Smooth muscle cell of the brain vasculature (primary cell): ENCODE measurements at regions not wholly inside any gene's neighbourhood (a gene's known extent, or its start where the extent isn't known, plus 50 kb on each side); places are given as distances from the start of the nearest gene placed in this dataset.

Experiments used
- DNase-seq: peaks from one replicate; pipeline ENCODE4 v3.0.0-alpha.2; 2012; ENCODE audit warnings: low read depth, low spot score

DNA sequence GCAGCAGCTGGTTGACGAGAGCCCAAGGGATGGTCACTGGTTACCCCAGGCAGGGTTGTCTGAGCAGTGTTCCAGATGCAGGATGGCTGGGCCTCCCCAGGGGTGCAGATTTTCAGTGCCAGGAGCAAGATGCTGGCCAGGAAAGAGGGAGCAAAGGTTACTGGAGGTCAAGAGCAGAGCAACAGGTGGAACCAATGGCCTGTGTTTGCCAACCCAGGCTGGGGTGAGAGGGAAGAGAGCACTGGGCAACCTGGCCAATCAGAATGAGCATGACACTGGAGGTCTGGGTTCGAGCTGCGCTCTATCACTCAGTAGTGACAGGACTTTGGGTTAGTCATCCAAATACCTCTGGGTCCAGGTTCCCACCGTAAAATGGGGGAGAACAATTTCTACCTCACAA lies 90.6 kb upstream of the TLE3 start:
- no peak for DNase-seq

DNA sequence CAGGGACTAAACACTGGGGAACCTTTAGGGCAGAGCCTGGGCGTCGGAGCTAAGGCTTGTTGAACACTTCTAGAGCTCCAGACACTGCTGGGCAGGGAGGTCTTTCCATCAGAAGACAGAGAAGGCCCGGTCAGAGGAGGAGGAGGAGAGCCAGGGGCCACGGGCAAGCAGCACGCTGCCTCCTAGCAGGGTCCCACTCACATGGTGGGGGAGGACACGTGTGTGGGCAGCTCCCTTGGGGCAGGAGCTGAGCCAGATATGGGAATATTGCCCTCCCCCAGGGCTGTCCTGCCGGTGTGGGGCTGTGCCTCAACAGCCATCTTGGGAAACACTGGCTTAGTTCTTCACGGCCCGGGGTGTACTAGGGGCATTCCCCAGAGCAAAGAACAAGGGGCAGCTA lies 89.6 kb upstream of the TLE3 start:
- no peak for DNase-seq

DNA sequence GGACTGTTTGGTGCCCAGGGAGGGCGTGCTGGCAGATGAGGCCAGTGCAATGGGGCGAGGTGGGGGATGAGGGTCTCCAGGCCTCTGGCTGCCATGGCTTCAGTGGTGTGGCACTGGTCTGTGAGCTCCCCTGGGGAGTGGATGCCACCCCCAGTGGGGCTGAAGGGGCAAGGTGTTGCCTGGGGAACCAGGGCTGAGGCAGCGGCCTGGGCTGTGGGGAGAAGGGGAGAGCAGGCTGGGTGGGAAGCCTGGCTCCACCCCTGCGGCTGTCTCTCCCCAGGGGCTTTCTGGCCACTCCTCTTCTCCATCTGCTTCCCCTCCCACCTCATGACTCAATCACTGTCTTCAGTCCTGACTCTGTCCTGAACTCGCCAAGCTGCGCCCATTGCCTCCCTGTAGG lies 88.4 kb upstream of the TLE3 start:
- DNase-seq: no peak

DNA sequence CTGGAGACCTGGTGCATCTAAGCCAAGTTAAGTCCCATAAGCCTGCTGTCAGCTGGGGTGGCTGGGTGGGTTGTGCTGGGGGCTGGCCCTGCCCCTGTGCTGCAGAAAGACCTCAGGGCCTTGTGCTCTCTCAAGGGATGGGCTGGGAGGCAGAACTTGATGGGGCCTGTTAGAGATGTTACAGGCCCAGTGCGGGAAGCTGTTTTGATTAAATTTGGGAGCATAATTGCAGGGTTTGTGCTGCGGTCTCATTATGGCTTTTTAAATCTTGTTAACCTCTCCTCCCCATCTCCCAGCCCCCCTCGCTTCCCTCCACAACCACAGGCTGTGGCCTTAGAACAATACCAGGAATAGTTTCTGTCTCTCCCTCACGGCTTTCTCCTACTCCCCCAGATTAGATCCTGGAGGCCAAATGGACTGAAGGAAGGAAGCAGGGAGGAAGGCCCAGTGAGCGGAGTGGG lies 87.6 kb upstream of the TLE3 start:
- DNase-seq: no peak

DNA sequence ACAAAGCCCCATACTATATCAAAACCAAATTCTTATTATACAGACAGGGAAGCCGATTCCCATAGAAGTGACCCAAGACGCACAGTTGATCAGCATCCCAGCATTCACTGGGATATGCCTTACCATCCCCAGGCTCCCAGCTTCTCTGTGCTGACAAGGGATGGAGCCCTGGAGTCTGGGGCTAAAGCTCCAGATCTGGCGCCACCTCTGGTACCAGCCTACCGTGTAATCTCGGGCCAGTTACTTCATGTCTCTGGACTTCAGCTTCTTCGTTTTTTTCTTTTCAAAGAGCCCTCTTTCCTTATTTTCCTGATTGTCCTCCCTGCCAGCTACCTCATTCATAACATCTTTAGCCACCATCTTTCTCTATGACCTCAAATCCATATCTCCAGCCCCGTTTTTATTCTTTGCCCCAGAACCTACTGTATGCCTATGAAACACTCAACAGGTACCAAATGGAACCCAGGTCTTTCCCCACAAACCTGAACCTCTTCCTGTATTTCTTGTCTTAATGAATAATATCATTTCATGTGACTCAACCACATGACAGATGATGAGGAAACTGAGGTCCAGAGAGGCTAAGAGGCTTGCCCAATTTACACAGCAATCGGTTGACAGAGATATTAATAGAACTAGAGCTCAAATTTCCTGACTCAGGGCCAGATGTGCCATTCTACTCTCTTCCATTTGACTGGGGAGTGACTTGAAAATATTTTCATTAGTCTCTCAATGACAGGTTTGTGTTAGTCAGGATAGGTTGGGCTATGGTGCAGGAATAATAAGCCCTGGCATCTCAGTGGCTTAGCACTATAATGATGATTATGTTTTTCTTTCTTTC lies 85.4 kb upstream of the TLE3 start:
- DNase-seq: no peak

DNA sequence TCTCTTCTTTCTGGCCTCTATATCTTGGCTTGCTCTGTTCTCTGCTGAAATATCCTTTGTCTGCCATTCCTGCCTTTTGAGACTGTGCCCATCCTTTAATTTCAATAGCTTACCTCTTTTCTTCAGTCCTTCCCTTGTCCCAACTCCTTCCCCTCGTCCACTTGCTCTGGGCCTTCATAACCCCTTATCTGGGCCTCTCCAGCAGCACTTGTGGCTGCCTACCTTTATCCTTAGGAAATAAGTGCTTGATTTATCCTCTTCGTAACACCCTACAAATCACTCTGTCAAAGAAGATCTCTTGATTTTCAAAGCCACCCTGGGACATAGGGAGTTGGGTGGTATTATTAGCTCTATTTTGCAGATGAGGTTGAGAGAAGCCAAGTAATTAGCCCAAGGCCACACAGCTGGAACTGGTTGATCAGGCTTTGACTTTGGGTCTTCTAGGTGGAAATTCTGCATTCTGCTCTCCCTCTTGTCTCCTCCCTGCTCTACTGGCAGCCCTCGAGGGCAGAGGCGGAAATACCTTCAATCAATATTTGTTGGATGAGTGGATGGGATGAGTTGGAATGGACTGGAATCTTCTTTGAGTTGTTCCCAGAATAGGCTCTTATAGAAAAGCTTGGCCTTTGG lies 84.0 kb upstream of the TLE3 start:
- DNase-seq: no peak

DNA sequence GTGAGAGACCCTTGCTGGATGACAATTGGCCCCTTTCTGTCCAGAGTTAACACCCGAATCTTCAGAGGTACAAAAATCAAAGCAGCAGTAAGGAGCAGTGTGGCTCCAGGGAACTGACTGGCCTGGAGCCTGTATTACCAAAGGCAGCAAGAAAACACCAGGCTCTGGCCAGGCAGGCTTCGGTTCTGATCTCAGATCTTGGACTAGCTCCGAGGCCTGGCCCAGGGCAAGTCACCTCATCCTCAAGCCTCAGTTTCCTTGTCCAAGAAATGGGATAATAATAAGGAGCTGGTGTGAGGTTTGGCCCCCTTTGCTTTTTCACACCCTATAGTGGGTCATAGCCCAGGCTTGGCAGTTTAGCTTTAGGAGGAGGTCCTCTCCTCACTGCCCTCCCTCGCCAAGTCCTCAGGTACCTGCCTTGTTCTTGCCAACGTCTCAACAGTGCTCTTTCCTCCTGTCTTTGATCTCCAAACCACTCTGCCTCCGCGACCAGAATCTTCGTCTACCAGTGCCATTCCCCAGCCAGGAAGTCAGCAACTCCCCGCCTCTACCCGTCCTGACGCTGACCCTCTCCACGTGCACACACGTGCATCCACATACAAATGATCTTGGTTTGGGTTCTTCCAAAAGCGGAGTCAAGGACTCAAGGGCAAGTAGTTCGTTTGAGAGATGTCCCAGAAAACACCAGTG lies 82.6 kb upstream of the TLE3 start:
- no peak for DNase-seq

DNA sequence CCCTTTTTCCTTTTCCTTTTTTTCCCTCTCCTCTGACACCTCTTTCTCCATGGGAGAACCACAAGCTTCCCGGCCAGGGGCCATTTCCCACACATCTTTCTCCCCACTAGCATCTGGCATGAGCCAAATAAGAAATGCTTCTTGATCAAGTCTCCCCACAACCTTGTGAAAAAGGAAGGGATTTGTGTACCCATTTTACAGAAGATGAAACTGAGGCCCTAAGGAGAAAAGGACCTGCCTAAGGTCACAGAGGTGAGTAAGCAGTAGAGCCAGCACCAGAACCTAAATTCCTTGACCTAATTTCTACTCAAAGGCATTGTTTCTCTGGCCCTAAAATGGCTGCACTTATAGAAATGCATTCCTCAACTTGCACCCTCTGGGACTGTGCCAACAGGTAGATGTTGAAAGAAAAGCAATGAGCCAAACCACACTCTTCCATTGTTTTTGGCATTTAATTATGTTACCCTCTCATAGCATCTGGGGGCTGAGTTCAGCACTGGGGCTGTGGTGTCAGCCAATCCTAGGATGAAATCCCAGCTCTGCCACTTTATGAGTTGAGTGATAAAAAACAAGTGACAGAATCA lies 81.7 kb upstream of the TLE3 start:
- no peak for DNase-seq

DNA sequence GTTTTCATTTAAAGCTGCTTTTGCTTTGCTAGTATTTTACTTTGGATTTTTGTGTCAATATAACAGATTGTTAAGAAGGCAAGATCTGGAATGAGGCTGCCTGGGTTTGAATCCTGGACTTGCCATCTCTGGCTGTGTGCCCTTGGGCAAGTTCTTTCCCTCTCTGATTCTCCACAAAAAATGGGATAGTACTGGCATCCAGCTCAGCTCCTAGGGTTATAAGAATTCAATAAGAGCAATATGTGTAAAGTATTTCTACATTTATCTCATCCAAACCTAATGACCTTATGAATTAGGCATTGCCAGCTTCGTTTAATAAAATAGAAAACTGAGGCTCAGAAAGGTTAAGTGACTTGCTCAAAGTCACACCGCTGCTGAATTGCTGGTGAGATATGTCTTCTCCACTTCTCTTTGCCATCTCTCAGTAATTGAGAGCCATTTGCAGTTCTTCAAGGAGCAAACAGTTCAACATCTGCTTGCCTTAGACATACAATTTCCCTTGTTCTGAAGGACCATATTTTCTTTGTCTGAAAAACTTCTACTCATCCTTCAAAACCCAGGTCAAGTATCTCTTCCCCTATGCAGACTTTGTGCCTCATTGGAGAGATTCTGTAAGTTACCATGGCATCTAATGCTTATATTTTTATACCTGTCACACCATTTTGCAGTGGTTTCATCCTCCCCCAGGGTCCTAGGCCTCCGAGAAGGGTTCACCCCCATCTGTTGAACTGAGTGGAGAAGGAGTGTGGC lies 80.8 kb upstream of the TLE3 start:
- no peak for DNase-seq

DNA sequence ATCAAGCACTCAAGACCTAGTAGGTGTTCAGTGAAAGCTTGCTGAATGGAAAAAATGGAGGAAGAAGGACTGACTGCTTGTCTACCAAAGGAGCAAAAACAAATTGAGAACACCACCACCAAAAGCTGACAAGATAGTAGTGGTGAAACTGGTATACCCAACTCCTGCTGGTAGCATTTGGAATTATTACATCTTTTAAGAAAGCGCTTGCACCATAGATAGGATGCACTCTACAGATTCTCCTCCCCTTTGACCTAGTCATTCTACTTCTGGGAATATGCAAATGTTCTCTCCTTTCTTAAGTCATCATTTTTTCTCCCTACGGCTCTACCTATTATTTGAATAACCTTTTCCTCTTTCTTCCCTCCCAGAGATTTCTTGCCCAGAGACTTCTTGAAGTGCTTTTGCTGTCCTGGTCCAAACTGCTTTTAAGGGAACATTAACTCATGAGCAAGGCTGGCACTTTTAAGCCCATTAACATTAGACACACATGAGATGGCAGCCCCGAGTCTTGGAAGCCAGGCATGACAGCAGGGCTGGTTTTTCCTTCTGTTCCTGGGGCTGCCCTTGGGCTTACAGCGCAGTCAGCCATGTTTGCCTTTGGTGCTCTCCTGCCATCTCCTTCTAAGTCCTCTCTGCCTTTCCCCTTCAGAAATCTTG lies 75.0 kb upstream of the TLE3 start:
- DNase-seq: no peak

DNA sequence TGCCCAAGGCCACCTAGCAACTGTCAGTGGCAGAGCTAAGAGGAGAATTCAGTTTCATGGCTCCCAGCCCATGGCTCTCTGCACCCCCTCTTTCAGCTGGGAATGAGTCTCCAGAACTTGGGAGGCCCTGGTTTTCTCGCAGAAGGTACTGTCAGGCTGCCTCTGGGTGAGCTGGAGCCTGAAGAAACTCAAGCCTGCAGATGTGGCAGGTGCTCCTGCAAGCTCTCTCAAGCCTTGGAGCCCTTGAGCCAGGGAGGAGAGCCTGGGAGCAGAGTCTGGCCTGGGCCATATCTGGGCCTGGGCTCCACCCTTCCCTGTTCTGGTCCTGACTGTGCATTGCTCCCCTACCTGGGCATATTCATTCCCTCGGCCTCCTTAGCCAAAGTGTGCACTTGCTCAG lies 74.4 kb upstream of the TLE3 start:
- DNase-seq: no peak

DNA sequence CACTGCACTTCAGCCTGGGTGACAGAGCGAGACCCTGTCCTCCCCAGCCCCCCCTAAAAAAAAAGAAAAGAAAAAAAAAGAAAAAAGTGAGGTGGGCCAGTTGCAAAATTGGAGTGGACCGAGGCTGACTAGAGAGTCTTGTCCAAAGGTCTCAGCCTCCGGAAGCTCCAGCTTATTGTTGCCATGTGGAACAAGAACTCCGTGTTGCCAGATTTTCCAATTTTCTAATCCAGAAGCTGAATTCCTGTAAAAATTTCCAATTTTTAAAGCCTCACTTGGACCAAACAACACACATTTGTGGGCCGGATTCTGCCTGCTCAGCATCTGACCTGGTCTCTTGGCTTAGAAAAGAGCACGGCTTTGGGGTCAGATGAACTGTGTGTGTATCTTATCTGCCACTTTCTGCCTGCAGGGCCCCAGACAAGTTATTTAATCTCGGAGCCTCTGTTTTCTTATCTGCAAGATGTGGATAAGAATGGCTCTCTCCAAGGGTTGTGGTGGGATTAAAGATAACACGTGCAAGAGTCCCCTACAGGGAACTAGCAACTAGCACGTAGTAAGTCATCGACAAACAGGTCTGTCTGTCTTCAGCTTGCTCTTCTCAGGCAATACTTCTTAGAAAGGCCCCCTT lies 73.7 kb upstream of the TLE3 start:
- no peak for DNase-seq

DNA sequence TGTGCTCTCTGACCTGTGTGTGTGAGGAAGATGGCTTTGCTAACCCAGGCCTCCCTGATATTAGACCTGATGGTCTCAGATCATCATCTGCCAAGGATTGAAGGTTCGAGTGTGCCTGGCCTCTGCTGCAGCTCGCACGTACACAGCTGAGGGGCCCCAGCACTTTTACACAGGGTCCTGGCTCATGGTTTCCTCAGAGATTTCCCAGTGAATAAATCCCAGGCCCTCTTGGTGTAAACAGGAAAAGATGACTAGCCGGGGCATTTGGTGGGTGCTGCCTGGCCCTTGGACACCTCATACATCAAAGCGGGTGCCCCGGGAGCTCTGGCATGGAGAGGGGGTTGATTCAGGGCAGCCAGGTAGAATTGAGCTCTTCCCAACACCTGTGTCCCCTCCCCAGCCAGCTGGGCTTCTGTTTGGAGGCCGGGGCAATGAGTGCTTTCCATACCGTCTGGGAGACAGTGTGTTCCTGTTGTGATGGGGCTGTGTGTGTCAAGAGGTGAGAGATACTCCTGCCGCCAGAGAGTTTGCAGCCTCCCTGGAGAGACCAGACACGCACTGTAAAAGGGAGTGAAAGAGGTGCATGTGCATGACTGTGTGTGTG lies 72.5 kb upstream of the TLE3 start:
- no peak for DNase-seq

DNA sequence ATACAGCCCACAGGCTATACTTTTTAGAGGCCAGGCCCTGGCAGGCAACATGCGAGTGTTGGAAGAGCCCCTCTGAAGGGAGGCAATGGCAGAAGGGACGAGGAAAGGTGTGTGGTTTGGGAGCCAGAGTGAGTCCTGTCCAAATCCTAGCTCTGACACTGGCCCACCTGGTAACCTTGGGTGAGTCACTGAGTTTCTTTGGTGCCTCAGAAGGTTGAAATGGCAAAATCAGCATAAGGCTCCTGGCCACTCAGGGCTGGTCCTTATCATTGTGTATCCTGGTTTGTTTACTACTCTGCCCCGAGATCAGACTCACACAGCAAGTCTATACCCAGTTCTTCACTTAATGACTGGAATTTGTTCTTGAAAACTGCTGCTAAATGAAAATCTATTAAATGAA lies 71.4 kb upstream of the TLE3 start:
- DNase-seq: no peak

DNA sequence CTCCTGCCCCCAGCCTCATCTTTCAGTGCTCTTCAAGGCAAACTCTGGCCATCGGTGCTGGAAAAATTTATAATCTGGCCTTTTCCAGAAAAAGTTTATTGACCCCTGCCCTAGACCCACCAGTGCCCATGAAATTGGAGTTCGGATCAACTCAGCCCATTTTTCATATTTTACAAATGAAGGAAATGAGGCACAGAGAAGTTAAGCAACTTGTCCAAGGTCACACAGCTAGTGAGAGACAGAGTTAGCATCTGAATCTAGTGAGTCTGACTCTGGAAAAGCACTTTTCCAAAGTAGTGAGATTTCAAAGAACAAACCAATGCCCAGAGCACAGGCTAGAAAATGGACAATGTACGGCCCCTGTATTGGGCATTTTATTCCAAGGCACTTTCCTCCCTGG lies 69.4 kb upstream of the TLE3 start:
- DNase-seq: no peak

DNA sequence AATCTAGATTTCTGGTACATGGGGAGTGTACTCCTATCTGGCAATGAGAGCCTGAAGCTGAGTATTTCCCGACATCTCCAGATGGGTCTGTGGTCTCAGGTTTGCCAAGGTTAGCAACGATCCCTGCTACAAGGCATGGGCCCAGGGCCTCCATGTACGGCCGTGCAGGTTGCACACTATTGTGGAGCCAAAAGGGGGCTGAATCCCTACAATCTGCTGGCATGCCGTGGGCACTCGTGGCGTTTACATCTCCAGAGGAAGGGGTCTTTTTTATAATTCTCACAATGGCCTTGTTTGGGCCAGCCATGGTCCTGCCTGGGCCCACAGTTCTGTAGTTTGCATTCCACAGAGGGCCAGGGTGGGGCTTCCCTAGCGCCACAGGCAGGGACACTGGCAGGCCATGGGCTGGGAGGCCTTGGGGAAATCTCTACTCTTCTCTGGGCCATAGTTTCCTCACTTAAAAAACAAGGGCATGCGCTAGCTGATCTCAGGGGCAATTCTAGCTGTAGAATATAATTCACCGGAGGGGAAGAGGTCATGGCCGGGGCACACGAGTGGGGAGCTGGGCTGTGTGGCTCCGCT lies 68.9 kb upstream of the TLE3 start:
- no peak for DNase-seq

DNA sequence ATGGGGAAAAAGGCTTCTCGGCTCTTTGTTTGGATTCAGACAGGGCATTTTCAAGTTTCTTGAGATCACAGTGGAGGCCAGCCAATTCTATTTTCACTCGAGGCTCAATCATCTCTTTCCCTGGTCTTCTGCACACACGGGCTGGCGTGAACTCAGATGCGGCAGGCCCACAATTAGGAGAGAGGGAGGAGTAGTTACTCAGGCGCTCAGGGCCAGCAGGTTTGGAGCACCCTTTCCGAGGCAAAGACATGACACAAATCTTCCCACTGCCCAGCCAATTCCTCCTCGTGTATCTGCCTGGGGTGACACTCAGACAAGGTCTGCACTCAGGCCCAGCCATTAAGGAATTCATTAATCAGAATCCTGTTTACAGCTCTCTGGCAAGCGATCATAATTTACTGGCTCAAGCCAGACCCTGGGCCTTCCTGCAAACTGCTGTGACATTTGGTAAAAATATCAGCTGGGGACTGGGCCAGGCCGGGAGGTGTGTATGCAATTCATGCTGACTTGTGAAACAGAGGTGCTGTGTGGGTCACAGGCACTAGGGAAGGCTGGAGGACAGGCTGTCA lies 68.1 kb upstream of the TLE3 start:
- DNase-seq: no peak

DNA sequence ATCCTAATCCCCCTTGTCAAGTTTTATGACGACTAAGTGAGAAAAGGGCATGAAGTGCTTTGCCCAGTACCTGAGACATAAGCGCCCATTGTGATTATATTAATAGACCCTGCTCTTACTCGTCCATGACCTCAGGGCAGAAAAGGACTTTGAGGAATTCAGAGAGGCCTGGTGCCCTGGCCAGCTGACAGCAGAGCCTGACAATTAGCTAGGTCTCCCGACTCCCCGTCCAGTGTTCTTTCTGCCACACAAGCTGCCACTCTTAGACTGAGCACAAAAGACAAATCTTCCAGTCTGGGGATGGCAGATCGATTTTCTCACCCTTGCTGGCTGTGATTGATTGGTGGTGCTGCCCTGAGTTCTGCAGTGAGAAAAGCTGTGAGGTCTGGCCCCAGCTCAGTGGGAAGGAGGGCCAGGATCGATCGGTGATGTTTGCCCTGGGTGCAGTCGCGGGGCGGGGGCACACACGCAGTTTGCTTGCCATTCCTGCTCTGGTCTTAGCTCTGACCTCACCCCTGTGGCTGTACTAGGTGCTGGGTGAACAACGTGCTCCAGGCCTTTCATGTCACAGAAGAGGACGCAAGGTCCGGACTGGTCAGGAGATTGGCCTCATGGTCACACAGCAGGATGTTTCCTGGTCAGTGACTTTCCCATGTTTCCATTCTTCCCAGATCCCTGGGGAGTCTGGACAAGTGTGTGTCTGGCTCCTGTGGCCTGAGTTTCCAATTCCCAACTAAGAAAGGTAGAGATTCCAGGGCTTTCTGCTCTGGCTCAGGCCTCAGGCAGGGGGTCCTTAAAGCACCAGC lies 67.4 kb upstream of the TLE3 start:
- no peak for DNase-seq
